NOMO-1 treated with DMSO at 0.1 percent for 48 hours (cell line): ENCODE measurements at regions not wholly inside any gene's neighbourhood (a gene's known extent, or its start where the extent isn't known, plus 50 kb on each side); places are given as distances from the start of the nearest gene placed in this dataset.
A peak's percentile ranks its signal among the peaks of the same experiment; 100 is the strongest.

Experiments used
- DNase-seq: peaks from one replicate; lab custom pipeline; 2025; ENCODE audit not compliant: unreplicated experiment; lab: John Stamatoyannopoulos, UW

GRCh38 chr2:8053216-8053615, 628.6 kb upstream of the ID2 start:
- DNase-seq: no peak

DNA sequence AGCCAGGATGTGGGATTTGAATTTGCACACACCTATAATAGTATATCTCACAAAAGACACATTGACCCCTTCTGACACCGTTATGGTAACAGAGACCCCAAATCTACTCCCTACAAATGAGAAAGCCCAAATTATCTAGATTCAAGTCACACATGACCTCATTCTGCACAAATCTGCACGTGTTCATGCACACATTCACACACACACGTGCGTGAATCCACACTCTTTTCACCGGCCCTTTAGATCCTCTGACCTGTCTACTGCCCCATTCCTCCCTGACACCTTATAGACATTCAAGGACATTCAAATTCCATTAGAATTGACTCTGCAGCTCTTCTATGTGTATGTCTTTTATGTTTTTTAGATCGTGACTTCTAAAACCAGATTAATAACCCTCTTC, 627.8 kb upstream of the ID2 start:
- DNase-seq: no peak

DNA sequence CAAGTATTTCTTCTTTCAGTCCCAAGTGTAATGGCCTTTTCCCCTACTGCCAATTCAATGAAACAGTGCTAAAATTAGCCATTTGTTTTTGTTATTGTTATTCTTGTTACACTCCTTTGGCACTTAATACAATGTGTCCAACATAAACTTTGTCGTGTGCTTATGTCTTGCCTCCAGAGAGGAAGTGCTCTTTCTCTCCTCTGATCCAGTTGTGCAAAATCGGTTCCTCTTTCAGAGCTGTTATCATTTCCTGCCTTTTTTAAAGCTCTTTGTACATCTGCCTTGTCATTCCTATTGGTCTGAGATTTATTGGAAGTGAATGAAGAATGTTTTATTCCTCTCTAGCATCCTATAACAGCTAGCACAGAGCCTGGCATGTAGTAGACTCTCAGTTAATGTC, 623.2 kb upstream of the ID2 start:
- DNase-seq: peak; percentile 96

DNA sequence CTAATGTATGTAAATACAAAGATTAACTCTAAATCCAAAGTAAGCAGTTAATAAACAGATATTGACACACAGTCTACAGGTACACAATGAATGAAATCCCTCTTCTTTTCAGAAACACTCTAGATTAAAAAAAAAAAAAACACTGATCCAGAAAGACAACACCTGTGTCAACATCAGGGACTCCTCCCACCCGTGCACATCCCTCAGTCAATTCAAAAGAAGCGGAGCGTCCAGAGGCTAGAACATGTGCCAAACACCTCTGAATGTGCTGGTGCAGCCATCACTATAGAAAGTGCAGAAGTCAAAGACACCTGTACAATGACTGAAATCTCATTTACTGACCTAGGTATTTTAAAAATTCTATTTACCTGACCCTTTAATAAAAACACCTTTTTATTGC, 622.6 kb upstream of the ID2 start:
- no peak for DNase-seq

GRCh38 chr2:8059794-8060193, 622.1 kb upstream of the ID2 start:
- no peak for DNase-seq

GRCh38 chr2:8061219-8061618, 620.6 kb upstream of the ID2 start:
- DNase-seq: peak; percentile 91

- no peak for DNase-seq
Observed at GRCh38 chr2:8064603-8065002, 617.3 kb upstream of the ID2 start.

GRCh38 chr2:8065191-8065590, 616.7 kb upstream of the ID2 start:
- DNase-seq: no peak

DNA sequence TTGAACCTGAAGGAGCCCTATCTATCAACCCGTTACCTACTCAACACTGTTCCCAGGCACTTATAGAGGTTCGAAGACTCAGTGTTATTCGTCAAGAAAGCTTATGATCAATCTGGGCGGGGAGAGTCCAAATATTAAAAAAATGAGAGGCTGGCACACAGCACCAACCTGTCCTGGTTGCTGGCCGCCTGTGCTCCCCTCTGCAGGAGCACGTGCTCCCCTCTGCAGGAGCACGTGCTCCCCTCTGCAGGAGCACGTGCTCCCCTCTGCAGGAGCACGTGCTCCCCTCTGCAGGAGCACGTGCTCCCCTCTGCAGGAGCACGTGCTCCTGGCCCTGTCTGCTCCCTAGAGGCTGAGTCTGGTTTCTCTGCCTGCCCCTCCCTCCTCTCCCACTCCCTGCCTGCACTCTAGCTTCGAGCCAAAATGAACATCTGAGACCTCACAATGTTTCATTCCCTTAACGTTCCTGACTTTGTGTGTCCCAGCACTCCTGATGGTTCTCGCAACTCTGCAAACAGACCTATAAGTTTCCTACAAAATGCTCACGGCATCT, 614.0 kb upstream of the ID2 start:
- DNase-seq: no peak

DNA sequence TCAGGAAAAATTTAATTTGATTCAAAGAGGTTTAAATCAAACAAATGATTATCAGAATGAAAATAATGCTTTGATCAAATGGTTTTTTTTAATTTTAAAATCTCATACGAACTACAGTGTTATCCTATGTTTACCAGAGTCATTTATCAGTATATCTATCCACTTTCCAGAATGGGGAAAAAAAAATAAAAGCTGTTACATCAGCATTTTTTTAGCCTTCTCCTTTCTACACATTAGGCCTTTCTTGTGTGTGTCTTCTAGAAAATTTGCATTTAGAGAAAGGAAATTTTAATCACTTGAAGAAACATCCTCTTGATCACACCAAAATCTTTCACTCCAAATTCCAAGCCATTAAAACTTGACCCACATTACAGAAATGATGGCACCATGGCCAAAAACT, 608.9 kb upstream of the ID2 start:
- DNase-seq: no peak

GRCh38 chr2:8073916-8074315, 607.9 kb upstream of the ID2 start:
- no peak for DNase-seq

DNA sequence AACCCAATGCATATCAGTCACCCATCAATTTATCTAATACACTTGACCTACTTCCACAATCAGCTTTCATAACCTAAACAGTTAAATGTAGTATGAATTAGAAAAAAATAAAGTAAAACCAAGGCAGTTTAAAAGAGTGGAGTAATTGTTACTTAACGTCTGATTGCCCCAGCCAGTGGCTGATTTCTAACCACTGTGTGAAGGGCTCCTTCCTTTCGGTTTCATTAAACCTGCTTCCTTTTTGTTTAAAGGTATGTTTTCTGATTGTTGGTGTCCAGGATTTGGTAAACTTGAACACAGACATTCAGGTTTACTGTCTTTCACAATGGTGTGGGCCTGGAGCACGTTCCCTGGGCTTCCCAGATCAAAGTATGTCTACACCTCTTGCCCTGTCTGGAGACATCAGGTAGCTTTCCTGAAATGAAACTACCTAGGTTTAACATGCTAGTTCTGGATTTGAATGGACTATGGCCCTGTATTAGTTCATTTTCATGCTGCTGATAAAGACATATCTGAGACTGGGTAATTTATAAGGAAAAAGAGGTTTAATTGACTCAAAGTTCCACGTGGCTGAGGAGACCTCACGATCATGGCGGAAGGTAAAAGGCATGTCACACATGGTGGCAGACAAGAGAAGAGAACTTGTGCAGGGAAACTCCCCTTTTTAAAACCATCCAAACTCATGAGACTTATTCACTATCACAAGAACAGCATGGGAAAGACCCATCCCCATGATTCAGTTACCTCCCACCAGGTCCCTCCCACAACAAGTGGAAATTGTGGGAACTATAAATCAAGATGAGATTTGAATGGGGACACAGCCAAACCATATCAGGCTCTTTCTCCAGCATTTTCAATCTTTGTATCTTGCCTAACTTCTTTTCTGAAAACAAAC, 605.2 kb upstream of the ID2 start:
- peak; percentile 75 for DNase-seq

GRCh38 chr2:8078705-8079104, 603.2 kb upstream of the ID2 start:
- DNase-seq: no peak

GRCh38 chr2:8080063-8080462, 601.8 kb upstream of the ID2 start:
- no peak for DNase-seq

DNA sequence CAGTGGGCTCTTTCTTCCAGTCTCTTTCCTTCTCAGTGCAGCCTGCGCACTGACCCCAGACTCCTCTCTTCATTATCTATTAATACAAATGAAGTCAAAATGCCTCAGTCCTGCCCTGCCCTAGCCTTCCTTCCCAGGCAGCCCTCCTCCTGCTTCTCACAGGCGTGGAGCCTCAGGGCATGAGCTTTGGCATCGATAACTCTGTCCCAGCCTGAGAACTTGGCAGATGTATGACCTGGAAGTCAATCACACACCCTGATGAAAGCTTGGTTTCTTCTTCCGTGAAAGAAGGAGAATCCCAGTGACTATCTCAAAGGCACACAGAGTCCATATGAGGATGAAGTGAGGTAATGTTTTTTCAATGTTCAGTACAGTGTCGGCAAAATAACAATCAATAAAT, 600.7 kb upstream of the ID2 start:
- no peak for DNase-seq

- no peak for DNase-seq
Observed at GRCh38 chr2:8082840-8083239, 599.0 kb upstream of the ID2 start.

DNA sequence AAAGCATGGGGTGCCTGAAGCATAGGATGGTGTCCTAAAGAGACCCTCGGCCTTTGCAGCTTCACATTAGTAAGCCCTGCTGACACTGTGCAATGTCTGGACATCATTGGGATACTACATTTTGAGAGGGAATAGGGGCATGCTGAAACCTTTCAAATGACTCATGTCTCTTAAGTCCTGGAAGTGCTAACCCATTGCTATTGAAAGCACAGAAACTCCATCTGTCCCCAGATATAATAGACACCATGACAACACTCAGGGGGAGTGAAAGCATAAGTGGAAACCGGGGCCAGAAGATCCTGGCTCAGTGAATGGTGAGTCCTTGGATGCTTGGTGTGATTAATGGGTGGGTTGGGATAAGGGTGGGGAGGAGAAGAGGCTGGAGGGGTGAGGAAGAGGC, 595.5 kb upstream of the ID2 start:
- DNase-seq: no peak

GRCh38 chr2:8086796-8087479, 594.9 kb upstream of the ID2 start:
- DNase-seq: no peak

DNA sequence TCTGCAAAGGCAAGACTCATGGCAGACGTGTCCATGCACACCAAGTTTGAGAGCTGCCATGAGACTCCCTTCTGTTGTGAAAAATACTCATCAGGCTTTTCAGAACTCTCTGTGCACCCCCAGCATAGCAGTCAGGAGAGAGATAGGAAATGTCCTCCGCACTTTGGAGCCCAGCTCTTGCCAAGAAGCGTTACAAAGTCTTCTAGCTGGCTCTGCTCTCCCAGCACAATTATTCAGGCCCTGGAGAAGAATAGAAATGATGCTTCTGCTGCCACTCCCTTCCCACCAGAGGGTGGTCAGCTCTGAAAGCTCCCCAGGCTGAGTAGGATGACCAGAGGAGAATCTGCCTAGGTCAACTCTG, 594.4 kb upstream of the ID2 start:
- DNase-seq: no peak

GRCh38 chr2:8088810-8089209, 593.0 kb upstream of the ID2 start:
- no peak for DNase-seq

GRCh38 chr2:8089596-8089995, 592.3 kb upstream of the ID2 start:
- no peak for DNase-seq
